ENCODE measurements at regions not wholly inside any gene's neighbourhood (a gene's known extent, or its start where the extent isn't known, plus 50 kb on each side); places are given as distances from the start of the nearest gene placed in this dataset.
"Not testable (repeated sequence)": the region's sequence is repeated elsewhere in the genome, so short reads cannot be mapped to it uniquely, and the experiment has no call there.

DNA sequence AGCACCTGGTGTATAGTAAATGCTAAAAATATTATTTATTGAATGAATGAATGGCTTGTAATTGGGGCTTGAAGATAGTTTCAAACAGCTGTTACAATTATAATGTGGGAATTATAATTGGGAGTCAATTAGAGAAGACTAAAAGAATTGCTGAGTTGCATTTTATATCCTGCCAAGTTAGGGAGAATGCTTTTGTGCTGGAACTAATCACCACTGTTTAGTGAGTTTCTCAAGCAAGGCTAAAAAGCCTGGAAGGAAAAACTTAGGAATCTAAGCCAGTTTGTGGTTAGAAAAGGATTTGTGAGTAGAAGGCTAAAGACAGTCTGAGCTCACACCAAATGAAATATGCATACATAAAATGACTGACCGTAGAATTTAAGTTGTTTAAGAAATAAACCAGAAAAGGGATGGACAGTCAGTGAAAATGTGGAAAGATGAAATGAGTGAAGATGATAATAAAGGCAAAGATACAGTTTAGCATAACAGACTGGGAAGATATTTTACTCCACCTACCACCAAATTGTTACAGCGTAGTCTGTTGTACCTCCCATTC, 647.7 kb upstream of the FSHR start:
- no peak for DNase-seq

DNA sequence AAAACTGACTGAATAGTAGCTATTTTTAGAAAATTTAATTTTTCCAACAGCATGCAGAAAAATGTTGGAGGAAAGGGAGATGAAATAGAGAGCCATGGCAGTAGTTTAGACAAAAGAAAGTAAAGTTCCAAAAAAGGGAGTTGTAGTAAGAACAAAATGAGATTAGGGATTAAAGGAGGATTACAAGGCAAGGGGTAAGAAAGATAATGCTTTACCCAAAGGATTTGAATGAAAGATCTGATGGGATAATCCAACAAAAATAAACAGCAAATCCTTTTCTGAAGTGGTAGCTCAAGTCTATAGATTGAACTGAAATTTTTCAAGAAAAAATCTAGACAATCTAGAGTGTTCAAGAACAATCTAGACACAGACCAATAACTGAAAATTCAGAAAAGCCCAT, 644.3 kb upstream of the FSHR start:
- DNase-seq, result no peak

- no peak for DNase-seq
These were observed 642.0 kb upstream of the FSHR start for GRCh38 chr2:49796266-49796665.

GRCh38 chr2:49794396-49794795, 640.1 kb upstream of the FSHR start:
- no peak for DNase-seq

DNA sequence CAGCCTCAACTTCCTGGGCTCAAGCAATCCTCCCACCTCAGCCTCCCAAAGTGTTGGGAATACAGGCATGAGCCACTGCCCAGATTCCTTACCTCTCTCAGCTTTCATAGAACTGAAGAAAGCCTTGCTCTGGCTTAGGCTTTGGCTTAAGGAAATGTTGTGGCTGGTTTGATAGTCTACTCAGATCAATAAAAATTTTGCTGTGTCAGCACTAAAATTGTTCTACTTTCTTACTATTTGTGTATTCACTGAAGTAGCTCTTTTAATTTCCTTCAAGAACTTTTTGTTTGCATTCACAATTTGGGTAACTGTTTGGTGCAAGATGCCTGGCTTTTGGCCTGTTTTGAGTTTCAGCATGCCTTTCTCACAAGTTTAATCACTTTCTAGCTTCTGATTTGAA, 634.0 kb upstream of the FSHR start:
- no peak for DNase-seq

DNA sequence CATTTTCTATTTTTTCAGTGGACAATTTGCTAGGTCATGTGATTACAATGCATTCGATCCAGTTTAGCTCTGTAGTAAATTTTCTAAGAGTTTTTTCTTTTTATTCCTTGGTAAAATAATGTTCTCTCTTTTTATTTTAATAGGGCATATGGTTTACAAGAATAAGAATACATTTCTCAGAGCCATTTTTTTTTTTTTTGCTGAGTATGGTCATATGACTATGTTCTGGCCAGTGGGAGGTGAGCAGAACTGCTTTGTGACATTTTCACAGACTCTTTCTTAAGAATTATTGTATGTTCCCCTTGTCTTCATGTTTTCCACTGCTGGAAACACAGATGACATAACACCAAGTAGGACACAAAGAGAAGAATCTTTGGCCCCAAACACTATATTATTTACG, 626.6 kb upstream of the FSHR start:
- DNase-seq, result no peak

DNA sequence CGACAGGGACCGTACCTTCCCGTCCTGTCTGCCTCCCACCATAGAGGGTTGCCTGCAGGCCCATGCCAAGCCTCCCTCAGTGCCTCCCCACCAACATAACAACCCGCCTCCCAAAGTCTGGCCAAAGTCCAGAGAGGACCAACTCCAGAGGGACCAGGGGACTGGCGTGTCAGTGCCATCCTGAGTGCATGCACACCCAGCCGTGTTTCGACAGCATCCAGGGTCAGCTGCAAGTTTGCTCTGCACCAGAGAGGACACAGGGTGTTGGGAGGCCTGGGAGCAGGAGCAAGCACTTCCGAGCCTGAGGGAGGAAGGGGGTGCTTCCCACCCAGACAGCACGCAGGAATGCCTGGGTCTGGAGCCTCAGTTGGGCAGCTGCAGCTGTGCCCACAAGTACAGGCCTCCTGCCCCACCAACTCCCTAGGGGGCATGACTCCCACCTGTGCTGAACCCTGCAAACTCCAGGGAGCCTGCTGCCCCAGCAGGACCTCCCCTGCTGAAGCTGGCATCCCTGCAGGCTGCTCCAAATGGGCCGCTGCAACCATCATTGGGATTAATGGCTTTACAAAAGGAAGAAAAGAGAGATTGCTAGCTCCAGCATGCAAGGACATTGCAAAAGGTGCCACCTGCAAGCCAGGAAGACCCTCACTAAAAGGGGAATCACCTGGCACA, 618.1 kb upstream of the FSHR start:
- DNase-seq, result no peak

GRCh38 chr2:49770919-49771318, 616.6 kb upstream of the FSHR start:
- DNase-seq, result no peak

DNA sequence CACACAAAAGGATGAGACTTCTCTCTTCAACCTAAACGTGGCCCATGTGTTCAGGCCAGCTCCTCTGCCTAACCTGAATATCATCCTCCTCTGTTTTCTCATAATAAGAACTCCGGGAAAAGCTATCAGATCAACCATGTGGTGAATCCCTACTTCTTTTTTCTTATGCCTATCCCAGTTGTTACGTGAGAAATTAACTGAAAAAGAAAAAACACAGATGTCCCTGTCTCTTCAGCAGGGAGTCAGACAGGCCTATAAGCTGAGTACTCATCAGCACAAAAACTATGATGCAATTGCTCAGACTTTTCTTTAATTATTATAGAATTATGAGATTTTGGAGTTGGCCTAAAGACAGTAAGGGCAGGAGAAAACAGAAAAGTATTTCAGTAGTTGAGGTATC, 613.0 kb upstream of the FSHR start:
- DNase-seq, result no peak

DNA sequence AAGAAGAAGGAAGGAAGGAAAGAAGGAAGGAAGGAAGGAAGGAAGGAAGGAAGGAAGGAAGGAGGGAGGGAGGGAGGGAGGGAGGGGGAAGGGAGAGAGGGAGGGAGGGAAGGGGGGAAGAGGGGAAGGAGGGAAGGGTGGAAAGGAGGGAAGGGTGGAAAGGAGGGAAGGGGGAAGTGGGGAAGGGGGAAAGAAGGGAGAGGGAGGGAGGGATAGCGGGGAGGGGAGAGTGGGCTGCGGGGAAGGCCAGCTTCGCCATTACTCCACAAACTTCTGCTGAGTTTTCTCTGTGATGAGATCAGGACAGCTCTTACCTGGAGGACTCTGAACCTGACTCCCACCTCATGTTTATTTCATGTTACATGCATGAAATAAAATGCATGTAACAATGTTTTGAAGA, 601.5 kb upstream of the FSHR start:
- no peak for DNase-seq

DNA sequence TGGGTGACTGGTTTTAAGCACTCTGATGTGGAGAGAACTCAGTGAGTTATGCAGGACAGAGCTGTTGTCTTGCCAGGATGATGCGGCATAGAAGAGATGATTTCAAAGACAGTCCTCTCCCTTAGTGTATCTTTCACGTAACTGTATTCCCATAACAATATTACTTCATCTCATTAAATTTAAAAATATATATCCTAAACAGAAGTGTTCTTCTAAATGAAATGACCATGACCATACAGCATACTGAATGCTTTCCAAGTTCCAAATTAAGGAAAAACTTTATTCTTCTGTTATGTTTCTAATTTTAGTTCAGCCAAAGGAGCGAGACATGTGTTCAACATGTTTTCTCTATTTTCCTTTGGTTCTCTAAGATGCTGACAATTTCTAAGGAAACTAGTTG, 600.1 kb upstream of the FSHR start:
- DNase-seq, result no peak

DNA sequence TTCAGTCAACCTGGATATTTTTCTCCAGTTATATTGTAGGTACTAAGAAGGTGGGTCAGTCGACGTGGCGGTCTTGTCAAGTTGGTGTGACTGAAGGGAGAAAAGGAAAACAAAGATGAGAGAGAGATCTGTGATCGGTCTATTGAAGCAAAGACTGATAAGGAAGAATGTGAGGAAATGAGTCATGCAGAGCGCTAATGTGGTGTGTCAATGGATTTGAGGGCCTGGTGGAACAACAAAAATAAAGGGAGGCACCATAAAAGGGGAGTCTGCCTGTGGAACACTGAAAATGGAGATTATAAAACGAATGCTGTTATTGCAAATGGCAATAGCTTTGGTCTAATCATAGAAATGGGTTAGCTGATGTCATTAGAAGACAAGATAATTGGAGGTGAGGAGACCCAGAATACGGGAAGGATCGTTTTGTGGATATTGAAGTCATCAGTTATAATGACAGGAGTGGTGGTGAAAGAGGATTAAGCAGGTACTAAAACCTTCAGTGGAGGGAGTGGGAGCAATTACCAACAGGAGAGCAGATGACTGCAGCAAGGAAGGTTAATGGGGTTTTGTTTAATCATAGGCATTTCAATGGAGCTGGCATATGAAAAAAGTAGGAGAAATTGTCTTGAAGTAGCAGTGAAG, 599.1 kb upstream of the FSHR start:
- no peak for DNase-seq

DNA sequence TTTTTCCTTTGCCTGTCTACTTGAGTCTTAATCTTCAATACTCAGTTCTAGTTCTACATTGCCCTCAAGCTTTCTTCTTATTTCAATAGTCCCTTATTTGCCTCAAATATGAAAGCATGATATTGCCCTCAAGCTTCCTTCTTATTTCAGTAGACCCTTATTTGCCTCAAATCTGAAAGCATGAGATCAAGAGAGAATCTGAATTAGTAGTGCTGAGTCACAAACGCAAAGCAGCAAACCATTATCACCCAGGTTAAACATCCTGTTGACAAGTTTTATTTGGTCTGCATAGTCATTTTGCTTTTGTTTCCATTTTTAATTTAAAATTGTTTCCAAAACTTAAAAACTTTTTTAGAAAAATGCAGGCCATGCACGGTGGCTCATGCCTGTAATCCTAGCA, 583.3 kb upstream of the FSHR start:
- no peak for DNase-seq

DNA sequence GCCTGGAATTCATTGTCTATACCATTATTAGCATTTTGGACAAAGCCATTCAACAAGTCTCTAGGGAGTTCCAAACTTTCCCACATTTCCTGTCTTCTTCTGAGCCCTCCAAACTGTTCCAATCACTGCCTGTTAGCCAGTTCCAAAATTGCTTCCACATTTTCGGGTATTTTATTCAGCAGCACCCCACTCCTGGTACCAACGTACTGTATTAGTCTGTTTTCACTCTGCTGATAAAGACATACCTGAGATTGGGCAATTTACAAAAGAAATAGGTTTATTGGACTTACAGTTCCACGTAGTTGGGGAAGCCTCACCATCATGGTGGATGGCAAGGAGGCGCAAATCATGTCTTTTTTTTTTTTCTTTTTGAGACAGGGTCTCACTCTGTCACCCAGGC, 578.6 kb upstream of the FSHR start:
- DNase-seq, result not testable (repeated sequence)

- no peak for DNase-seq
These were observed 564.9 kb upstream of the FSHR start for GRCh38 chr2:49719241-49719640.

DNA sequence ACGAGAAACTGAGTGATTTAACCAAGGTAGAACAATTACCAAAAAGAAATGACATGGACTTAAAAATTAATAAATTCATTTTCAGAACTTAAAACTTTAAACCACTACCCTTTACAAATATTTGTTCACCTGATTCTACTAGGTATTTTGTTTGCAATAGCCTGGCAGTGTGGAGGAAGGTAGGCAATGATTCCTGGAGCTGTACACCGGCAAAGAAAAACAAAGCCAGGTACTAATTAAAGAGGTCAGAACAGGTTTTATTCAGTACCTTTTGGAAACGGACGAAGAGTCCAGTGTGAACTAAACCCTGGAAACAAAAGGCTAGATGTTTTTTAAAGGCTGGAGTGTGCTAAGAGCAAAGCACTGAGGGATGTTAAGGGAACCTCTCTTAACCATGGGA, 561.3 kb upstream of the FSHR start:
- DNase-seq, result no peak

- no peak for DNase-seq
These were observed 560.1 kb upstream of the FSHR start for GRCh38 chr2:49714454-49714853.

DNA sequence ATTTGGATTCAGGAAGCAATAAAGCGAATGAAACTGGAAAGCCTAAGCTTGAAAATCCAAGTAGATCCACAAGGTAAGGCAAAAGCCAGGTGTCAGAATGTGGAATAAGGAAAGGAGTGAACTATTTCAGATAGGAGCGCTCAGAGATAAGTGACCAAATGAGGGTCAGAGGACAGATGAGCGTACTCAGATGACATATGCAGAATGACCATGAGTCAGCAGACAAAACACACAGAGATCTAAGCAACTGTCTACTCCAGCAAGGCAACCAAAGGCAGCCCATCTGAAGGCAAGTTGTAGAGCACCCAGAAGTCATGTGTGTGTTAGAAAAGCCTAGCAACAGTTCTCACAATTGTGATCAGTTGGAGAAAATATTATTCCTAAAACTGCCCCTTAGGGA, 548.4 kb upstream of the FSHR start:
- no peak for DNase-seq

GRCh38 chr2:49693961-49694360, 539.6 kb upstream of the FSHR start:
- no peak for DNase-seq

DNA sequence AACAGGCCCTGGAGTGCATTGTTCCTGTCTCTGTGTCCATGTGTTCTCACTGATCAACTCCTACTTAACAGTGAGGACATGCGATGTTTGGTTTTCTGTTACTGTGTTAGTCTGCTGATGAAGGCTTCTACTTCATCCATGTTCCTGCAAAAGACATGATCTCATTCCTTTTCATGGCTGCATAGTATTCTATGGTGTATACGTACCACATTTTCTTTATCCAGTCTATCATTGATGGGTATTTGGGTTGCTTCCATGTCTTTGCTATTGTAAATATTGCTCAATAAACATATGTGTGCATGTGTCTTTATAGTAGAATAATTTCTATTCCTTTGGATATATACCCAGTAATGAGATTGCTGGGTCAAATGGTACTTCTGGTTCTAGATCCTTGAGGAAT, 537.7 kb upstream of the FSHR start:
- DNase-seq, result not testable (repeated sequence)

DNA sequence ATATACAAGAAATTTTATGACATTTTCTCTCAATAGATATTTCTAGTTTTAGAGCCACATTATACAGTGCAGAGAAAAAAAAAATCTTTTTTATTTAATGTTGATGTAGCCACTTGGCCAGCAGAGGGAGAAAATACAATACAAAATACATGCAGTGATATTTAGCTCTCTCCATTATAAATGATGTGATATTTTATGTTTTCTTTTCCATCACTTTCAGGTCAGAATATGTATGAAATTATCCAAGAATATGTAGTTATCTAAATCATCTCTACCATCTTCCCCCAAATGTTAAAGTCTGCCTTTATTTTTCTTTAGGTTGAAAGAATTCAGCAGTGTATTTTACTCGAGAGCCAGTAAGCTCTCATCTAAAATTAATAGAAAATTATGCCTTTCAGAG, 533.6 kb upstream of the FSHR start:
- no peak for DNase-seq

DNA sequence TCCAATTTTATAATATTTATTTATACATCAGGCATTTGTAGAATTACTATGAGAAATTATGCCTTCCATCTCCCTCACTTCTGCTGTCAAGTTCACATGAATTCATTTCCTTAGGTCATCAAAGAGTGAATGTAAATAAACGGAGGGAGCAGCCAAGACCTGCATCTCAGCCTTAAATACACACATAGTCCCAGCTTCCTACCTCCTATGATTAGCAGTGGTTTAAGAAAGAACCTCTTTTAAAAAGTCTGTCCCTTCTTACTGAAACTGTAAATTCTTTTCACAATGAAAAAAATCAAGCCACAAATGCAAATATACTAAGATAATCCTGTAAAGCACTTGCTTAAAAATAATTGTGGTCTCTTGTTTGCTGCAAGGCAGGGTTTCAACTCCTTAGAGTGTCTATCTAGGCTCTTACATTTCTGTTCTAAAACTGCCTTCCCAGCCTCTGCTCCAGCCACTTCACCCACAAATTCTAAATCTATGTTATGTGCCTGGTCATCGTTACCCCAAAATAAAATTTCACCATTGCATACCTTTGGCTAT, 532.7 kb upstream of the FSHR start:
- no peak for DNase-seq

DNA sequence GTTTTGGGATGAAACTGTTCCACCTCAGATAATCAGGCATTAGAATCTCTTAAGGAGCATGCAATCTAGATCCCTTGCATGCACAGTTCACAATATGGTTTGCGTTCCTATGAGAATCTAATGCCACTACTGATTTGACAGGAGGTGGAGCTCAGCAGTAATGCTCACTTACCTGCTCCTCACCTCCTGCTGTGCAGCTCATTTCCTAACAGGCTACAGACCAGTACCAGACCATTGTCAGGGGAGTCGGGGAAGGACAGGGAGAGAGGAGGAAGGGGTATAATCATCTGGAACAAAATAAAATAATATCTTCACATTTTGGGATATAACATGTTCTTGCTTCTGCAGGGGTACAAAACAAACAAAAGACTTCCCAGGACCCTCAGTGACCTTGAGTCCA, 532.0 kb upstream of the FSHR start:
- DNase-seq, result no peak

DNA sequence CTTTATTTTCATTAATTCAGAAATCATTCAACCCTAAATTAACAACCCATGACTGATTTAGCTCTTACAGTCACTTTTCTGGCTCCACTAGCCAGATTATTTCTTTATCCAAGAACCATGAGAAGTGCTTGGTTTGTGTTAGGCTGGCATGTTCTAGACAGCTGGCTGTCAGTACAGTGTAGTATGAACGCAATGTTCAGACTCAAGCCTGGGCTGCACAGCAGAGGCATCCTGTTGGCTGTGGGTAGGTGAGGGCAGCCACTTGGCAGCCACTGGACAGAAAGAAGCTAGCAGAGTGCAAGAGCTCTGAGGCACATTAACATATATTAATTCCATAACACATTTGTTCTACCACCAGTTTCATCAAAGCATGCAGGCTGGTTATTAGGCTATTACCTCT, 522.9 kb upstream of the FSHR start:
- no peak for DNase-seq

GRCh38 chr2:49664827-49665226, 510.5 kb upstream of the FSHR start:
- no peak for DNase-seq
